ENCODE measurements at regions not wholly inside any gene's neighbourhood (a gene's known extent, or its start where the extent isn't known, plus 50 kb on each side); places are given as distances from the start of the nearest gene placed in this dataset.
"Not testable (repeated sequence)": the region's sequence is repeated elsewhere in the genome, so short reads cannot be mapped to it uniquely, and the experiment has no call there.

DNA sequence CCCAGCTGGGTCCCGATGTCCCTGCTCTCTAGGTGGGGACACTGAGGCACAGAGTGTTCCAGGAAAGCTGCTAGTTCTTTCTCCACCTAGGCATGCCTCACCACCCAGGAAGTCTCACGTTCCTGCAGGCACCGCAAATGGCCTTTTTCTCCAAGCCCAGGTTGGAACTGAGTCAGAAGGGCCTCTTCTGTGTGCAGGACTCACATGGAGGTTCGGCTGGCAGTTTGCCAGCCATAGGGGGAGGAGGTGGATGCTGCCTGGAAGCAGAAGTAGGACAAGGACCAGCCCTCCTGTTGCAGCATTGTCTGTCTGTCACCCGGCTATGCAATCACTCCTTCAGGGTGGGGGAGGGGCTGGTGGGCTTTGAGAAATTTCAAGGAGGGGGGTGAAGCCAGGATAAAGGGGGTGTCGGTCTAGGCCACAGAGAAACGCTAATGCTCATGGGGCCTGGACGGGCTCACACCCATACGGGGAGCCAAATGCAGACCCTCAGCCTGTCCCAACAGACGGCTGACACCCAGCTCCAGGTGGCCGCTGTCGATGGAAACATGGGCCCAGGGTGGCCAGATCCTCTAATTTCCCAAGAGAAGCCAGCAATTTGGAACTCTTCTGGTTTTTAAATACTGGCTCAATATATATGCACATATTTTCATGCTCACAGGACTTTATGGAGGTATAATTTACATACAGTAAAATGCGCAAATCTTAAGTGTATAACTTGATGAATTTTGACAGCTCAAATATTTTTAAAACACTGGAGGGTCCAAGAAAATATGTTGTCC is 120.5 kb downstream of the PHETA1 start:
- DNase-seq (ENCODE audit: low read depth in 2 of 2), result no peak

DNA sequence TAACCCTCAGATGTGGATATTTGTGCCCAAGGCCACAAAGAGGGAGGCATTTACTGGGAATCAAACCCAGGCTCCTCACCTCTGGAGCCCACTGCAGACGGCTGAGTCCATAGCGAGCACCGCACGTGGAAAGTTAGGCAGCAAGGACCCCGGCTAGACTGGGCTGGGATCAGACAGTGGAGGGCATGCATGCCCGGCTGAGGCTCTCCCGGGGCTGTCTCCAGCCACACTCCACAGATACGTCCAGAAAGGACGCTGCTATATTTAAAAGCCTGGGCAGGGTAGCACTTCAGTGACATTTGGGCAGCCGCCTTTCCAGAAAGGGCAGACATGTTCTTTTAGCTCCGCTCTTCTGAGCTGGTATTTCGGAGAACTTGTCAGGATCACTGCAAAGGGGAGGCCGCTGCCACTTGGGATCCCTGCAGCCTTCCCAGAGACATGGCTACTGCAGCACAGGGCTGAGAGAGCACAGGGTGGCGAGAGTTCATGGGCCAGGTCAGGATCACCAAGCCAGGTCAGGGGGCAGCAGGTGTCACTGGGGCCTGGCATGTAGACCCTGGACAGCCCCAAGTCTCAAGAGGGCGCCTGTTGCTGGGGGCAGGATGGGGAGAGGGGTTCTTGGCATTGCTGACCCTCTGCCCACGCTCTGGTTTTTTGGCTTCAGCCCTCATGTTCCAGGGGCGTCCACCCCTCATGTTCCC is 121.7 kb downstream of the PHETA1 start:
- no peak for DNase-seq (ENCODE audit: low read depth in 2 of 2)

DNA sequence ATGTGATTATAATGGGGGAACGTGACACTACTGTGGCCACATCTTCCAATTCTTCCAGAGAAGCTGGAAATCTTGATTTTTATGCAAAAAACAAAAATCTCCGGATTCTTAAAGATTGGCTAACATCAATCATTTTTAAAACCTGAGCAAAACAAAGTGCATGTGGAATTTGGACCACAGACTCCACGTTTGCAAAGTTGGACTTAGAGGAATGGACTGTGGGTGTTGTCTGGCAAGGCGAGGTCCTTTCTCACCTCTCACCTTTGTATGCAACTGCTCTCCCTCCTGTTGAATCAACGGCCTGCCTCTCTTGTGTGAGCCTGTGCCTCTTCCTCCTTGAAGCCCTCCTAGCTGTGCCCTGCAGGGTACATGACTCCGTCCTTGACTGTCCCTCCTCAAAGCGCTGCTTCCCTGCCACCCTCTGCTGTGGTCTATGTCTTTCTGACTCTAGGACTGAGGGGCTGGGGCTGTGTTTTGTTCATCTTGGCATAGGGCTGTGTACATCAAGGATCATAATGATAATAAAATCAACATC is 122.4 kb downstream of the PHETA1 start:
- DNase-seq (ENCODE audit: low read depth in 2 of 2), result no peak

DNA sequence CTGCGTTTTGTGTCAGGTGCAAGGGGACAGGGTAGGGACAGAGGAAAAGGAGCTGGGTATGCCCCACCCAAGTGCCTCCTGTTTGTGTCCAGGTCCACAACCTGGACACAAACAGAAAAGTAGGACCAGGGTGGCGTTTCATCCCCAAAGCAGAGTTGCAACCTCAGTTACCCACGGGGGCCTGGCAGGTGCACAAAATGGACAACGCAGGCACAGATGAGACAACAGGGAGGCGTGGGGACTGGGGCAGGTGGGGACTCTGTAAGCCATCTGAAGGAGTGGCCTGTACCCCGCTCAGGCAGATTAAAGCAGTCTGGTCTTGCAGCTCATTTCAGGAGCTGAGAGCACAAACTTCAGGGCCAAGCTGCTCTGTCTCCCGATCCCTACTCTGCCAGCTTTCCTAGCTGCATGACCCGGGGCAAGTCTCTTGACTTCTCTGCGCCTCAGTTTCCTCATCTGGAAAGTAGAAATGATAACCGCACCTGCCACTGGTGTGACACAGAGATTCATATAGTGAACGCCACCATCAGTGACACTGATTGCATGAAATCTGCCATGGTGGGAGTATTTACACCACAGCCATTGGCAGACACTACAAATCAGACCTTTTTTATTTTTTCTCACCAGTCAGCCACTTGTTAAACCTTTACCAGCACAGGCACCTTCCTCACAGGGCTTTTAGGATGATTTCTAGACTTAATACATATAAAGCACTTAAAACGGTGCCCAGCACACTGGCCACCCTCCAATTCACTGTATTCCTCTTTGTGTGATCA is 123.0 kb downstream of the PHETA1 start:
- DNase-seq (ENCODE audit: low read depth in 2 of 2), result no peak

DNA sequence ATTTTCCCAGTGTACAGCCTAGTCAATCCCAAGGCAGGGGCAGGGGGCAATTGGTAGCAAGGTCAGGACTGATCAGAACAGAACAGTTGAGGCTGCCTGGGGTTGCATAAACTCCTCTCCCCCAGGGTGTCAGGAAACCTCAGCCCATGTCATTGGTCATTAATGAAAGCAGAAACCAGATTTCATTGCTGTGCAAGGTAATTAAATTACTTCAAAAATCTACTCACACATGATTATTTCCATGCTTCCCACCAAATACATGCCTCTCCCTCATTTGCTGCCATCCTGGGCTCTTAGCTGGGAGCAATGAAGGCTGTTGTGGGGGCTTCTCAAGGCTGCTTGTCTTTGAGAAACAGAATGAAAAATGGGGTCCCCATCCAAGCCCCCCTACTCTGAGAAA is 124.2 kb downstream of the PHETA1 start:
- no peak for DNase-seq (ENCODE audit: low read depth in 2 of 2)

DNA sequence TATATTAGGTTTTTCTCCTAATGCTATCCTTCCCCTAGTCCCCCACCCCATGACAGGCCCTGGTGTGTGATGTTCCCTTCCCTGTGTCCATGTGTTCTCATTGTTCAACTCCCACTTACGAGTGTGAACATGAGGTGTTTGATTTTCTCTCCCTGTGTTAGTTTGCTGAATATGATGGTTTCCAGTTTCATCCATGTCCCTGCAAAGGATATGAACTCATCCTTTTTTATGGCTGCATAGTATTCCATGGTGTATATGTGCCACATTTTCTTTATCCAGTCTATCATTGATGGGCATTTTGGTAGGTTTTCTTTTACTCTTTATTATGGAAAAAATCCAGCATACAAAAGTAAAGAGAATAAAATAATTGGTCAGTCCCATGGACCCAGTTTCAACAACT is 126.1 kb downstream of the PHETA1 start:
- DNase-seq (ENCODE audit: low read depth in 2 of 2), result not testable (repeated sequence)

DNA sequence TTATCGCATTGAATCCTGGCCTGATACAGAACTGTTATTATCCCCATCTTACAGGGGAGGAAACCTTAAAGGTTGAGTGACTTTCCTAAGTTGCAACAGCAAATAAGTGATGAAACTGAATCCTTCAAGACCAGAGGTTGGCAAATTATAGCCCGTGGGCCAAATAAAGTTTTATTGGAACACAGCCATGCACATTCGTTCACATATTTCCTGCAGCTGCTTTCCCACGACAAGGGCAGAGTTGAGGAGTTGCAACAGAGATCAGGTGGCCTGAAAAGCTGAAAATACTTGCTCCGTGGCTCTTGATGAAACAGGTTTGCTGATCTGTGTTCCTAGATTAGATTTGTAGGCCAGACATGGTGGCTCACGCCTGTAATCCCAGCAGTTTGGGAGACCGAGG is 126.7 kb downstream of the PHETA1 start:
- DNase-seq (ENCODE audit: low read depth in 2 of 2), result no peak

DNA sequence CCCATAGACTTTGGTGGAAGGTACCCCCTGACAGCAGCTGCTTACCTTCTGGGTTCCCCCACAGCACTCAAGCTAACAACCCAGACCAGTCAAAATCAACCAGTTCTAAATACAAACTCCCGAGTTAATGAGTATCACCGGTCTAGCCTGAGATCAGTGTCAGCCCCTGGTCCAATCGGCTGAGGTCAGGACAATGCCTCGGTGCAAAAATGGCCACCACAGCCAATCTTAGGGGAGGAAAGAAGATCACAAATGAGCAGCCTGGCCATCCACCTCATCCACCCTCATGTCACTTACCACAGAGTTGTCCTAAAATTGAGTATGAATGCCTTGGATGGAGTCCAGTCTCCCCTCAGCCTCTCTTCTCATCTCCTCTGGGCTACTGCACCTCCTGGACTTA is 128.5 kb downstream of the PHETA1 start:
- DNase-seq (ENCODE audit: low read depth in 2 of 2), result no peak

DNA sequence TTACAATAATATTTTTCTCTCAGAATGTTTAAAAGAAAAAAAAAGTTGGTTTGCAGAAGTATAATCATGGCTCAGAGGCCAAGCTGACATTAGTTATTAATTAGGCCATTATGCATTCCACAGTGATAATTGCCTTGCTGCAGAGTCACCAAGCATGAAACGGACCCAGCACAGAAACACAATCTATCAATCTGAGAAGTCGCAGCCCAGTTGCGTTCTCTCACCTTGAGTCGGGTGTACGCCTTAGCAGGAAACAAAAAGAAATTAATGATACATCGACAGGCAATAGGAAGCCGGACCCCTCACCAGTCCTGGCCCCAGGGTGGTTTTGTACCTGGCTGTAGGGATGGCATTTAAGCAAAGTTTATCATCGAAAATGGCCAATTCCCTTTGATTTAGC is 129.7 kb downstream of the PHETA1 start:
- no peak for DNase-seq (ENCODE audit: low read depth in 2 of 2)

DNA sequence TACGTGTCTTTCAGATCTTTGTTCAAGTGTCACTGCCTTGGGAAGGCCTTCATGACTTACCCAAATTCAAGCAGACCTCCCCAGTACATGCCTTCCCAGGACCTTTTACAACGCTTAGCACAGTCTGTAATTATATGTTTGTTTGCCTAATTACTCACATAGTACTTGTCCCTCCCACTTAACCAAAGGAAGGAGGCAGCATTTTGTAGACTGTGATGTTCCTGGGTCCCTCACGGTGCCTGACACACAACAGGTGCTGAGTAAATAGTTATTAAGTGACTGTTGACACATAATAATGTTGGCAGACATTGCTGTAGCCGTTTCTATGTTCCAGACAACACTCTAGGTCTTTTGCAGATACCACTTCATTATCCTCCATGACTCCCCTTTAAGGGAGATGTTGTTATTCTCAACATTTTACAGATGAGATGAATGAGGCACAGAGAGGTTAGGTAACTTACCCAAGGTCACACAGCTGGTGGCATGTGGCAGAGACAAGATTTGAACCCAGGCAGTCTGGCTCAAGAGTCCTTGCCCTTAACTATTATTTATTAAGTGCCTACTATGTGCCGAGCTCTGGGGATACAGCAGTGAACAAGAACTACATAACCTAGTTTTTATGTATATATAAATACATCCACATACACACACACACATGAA is 130.7 kb downstream of the PHETA1 start:
- no peak for DNase-seq (ENCODE audit: low read depth in 2 of 2)

DNA sequence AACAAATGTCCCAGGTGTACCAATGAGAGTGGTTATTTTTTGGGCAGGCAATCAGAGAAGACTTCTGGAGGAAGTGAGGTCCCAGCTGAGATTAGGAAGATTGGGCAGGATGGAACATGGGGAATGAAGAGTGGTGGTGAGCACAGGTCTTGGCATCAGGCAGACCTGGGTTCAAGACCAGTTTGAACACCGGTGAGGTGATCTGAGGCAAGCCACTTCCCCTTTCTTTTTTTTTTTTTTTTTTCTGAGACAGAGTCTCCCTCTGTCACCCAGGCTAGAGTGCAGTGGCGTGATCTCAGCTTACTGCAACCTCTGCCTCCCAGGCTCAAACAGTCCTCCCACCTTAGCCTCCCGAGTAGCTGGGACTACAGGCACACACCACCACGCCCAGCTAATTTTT is 134.4 kb downstream of the PHETA1 start:
- DNase-seq (ENCODE audit: low read depth in 2 of 2), result not testable (repeated sequence)

DNA sequence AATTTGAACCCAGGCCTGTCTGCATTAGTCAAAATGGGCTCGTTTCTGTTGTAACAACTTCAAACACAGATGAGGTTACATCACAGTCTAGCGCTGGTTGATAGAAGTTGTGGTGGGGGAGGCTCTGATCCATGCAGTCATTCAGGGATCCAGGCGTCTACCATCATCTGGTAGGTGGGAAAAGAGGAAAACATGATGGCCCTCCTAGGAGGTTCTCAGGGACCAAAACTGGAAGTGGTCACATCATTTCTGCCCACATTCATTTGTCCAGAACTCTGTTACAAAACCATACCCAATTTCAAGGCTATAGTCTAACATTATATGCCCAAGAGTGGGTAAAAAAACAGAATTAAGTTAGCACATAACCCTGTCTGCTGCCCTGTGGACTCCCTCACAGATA is 135.1 kb downstream of the PHETA1 start:
- DNase-seq (ENCODE audit: low read depth in 2 of 2), result no peak

DNA sequence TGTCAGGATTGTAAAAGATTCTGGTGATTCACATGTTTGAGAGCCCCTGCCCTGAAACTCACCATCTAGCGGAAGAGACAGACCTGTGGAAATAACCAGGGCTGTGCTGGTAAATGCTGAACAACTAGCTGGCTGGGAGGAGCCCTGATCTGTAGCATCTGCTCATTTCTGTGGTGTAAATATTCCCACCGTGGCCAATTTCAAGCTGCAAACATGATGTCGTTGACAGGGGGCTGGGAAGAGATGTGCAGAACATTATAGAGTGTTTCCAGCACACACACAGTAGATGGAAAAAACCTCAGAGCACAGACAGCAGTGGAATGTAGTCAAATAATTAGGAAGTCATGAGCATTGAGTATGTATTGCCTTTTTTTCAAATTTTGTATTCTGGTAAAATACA is 138.2 kb downstream of the PHETA1 start:
- no peak for DNase-seq (ENCODE audit: low read depth in 2 of 2)

DNA sequence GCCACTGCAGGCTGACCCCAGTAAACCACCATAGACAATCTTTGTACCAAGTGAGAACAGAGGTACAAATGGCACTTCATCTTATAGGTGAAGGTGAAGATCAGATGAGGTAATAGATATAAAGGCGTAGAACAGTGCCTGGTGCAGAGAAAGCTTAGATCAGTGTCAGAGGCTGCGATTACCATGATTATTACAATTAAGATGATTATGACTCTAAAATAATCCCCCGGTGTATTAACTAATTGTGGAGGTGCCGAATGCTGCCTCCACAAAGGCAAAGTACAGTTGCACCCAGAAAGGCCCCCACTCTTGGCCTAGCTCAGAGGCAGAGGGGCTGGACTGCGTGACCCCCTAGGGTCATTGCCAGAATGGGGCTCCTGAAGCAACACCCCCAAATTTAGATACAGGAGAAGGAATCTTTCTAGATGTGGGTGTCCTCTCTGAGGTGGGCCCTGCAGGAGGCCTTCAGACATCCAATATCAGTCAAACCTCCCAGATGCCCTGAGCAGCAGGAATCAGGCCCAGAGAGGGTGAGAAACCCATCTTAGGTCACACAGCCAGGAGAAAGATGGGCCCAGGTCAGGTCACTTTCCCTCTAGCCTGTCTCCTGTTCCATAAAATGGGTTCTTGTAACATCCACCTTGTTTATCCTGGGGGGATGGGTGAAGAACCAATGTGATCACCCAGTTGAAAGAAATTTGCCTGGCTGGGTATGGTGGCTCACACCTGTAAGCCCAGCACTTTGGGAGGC is 139.8 kb downstream of the PHETA1 start:
- DNase-seq (ENCODE audit: low read depth in 2 of 2), result no peak

DNA sequence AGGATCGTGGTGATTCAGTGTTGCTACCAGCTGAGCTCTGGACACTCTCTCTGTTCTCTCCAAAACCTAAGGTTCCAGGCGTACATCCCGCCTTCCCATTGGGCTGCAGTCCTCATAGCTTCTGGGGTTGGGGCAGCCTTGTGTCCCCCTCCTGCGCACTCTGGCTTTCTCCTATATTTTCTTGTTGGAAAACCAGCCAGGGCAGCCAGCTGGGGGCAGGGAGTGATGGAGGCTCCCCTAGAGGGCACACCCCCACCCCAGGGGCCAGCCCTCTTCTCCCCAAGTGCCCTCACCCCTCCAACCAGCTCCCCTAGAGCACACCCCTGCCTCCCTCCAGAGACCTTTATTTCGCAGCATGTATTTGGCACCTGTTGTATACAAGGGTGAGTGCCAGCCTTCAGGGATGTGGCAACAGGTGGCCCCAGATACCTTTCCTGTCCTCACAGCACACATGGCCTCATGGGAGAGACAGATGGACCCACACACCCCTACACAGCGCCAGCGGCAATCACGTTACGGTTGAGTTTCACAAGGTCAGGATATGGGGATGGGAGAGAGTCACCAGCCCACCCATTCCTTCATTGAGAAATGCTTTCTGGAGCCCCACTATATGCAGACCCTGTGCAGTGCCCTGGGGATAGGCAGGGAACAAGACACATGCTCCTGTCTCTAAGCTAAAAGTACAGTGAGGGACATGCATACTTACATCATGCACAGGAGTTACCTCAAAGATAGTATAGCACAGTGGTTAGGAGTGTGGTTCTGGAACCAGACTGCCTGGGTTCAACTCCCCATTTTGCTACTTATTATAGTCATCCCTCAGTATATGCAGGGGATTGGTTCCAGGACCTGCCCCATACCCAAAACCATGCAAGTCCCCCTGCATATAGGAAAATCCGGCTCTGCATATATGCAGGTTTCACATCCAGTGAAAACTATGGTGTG is 141.1 kb downstream of the PHETA1 start:
- DNase-seq (ENCODE audit: low read depth in 2 of 2), result no peak

DNA sequence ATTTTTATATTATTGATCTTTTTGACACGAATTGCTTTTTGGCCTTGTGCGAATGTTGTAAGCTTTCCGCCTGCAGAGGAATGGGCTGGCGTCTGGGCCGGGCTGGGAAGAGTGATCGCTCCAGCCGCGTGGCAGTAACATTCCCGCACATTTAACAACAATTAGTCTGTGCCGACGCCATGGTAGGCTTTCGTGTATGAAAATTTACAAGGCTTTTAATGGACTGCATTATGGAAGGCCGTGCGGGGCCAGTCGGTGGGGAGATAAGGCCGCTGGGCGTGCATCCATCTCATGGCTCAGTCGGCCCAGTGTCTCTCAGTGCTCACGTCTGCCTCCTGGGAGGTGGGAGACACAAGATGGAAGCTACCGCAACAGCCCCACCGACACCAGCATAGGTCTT is 142.2 kb downstream of the PHETA1 start:
- DNase-seq (ENCODE audit: low read depth in 2 of 2), result no peak

DNA sequence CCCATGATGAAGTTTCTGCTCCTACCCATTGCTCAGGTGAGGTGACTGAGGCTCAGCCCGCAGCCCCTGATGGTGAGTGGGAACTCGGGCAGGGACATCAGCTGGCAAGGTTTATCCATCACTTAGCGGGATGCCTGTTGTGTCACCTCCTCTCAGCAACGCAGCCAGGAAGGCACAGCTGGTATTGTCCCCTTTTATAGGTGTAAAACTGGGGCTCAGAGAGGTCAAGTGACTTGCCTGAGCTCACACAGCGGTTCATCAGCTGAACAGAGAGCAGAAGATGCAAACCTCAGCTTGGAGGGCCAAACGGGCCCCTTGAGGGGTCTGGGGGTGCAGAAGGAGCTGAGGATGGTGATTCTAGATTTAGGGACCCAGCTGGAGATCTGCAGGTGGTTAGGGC is 143.6 kb downstream of the PHETA1 start:
- no peak for DNase-seq (ENCODE audit: low read depth in 2 of 2)

DNA sequence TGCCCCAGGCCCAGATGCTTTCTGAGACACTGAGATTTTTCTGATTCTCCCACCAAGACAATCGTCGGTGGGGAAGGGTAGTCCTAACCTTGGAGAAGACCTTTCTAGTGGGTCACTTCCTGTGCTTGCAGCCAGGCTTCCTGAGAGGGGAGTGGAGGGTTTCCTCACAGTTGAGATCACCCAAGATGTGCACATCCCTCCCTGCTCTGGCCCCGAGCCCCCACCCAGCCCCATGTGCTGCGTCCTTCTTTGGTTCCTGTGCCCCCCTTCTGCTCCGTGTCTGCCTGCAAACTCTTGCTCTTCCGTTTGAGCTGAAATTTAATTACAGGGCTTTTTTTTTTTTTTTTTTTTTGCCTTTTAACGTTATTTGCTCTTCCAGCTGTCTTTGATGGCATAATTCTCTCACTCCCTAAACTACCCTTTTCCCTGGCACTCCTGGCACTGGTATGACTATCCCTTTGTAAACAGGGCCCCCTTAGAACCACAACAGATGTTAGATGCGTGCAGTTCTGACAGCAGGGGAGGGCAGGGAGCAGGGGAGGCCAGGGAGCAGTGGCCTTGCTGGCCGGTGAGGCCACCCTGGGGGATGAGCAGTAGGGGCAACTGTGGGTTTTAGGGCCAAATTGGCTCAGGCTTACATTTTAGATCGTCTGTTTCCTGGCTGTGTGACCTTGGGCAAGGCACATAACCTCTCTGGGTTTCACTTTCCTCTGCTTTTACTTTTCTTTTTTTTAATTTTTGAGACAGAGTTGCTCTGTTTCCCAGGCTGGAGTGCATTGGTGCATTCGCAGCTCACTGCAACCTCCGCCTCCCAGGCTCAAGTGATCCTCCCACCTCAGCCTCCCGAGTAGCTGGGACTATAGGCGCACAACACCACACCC is 144.5 kb downstream of the PHETA1 start:
- DNase-seq (ENCODE audit: low read depth in 2 of 2), result no peak

DNA sequence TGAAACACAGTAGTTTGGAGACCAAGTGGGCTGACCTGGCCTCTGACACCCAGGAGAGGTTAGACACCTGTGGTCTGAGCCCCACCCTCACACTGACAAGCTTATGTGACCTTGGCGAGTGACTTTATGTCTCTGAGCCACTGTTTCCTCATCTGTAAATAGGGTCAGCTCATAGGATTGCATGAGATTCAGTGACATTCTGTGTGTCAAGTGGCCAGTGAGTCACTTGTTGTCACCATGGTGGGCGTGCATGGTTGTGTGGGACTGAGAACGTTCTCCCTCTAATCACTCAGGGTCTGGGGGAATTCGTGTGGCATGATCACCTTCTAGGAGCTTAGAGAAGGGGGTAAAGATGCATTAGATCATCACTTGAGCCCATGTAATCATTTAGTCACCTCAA is 146.4 kb downstream of the PHETA1 start:
- DNase-seq (ENCODE audit: low read depth in 2 of 2), result no peak

Measured in stimulated activated CD8-positive, alpha-beta memory T cell treated with anti-CD3 and anti-CD28 coated beads, Interleukin-15, amount 100 ng/mL, for 48 hours (primary cell).